ENCODE measurements at regions not wholly inside any gene's neighbourhood (a gene's known extent, or its start where the extent isn't known, plus 50 kb on each side); places are given as distances from the start of the nearest gene placed in this dataset.

GRCh38 chr2:19490846-19491435, 132.5 kb upstream of the OSR1 start:
- TF ChIP-seq POLR2AphosphoS5 (IDR thresholded peaks at IDR 0.05) (no peak), EP300 (IDR thresholded peaks at IDR 0.05) (no peak)
- TF ChIP-seq, protein P1, sequence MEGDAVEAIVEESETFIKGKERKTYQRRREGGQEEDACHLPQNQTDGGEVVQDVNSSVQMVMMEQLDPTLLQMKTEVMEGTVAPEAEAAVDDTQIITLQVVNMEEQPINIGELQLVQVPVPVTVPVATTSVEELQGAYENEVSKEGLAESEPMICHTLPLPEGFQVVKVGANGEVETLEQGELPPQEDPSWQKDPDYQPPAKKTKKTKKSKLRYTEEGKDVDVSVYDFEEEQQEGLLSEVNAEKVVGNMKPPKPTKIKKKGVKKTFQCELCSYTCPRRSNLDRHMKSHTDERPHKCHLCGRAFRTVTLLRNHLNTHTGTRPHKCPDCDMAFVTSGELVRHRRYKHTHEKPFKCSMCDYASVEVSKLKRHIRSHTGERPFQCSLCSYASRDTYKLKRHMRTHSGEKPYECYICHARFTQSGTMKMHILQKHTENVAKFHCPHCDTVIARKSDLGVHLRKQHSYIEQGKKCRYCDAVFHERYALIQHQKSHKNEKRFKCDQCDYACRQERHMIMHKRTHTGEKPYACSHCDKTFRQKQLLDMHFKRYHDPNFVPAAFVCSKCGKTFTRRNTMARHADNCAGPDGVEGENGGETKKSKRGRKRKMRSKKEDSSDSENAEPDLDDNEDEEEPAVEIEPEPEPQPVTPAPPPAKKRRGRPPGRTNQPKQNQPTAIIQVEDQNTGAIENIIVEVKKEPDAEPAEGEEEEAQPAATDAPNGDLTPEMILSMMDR (IDR thresholded peaks at IDR 0.05) = no peak

All from upper lobe of left lung (tissue), 4 donors.